H9 (cell line): ENCODE measurements at regions not wholly inside any gene's neighbourhood (a gene's known extent, or its start where the extent isn't known, plus 50 kb on each side); places are given as distances from the start of the nearest gene placed in this dataset.

Experiments used
- DNase-seq: peaks from one replicate; pipeline ENCODE4 v3.0.0-alpha.2; 2017
- H2AFZ ChIP-seq: one replicate; pipeline ENCODE4 v1.6.1; 2013; ENCODE audit warnings: mild to moderate bottlenecking, low read length, control low read depth, moderate library complexity
- H2AK5ac ChIP-seq: 2 replicates; pipeline ENCODE4 v1.6.1; 2013; ENCODE audit warnings: low read length, control low read depth, mixed read lengths; ENCODE audit not compliant: insufficient read length
- H2BK120ac ChIP-seq: one replicate; pipeline ENCODE4 v1.6.1; 2013; ENCODE audit warnings: low read depth, mild to moderate bottlenecking, low read length, control low read depth, inconsistent platforms; ENCODE audit not compliant: poor library complexity, severe bottlenecking
- H2BK12ac ChIP-seq: 2 replicates; pipeline ENCODE4 v1.6.1; 2013; ENCODE audit warnings: low read length, control low read depth, mixed read lengths, low read depth; ENCODE audit not compliant: insufficient read length
- H2BK15ac ChIP-seq: 2 replicates; pipeline ENCODE4 v1.6.1; 2013; ENCODE audit warnings: low read depth, low read length, control low read depth
- H2BK20ac ChIP-seq: one replicate; pipeline ENCODE4 v1.6.1; 2013; ENCODE audit warnings: low read depth, mild to moderate bottlenecking, low read length, control low read depth, inconsistent platforms; ENCODE audit not compliant: poor library complexity, severe bottlenecking
- H2BK5ac ChIP-seq: 2 replicates; pipeline ENCODE4 v1.6.1; 2013; ENCODE audit warnings: low read length, control low read depth, mixed read lengths; ENCODE audit not compliant: insufficient read length
- H3K14ac ChIP-seq: 2 replicates; pipeline ENCODE4 v1.6.1; 2013; ENCODE audit warnings: low read length, control low read depth; ENCODE audit not compliant: insufficient read depth
- H3K18ac ChIP-seq: 2 replicates; pipeline ENCODE4 v1.6.1; 2013; ENCODE audit warnings: low read depth, mild to moderate bottlenecking, mixed read lengths, low read length, control low read depth; ENCODE audit not compliant: insufficient read length
- H3K23ac ChIP-seq: 2 replicates; pipeline ENCODE4 v1.6.1; 2013; ENCODE audit warnings: low read length, control low read depth, mixed read lengths, low read depth; ENCODE audit not compliant: insufficient read length
- H3K23me2 ChIP-seq: 2 replicates; pipeline ENCODE4 v1.6.1; 2013; ENCODE audit warnings: low read depth, mild to moderate bottlenecking, mixed read lengths, low read length, control low read depth; ENCODE audit not compliant: insufficient read length, poor library complexity, severe bottlenecking
- H3K27ac ChIP-seq: 2 replicates; pipeline ENCODE4 v1.5.1; 2013; ENCODE audit warnings: low read length, control low read depth, mixed read lengths, low read depth; ENCODE audit not compliant: insufficient read length
- H3K27me3 ChIP-seq: 2 replicates; pipeline ENCODE4 v1.6.1; 2013; ENCODE audit warnings: low read length, control low read depth, inconsistent platforms; ENCODE audit not compliant: insufficient read depth
- H3K4ac ChIP-seq: 2 replicates; pipeline ENCODE4 v1.6.1; 2013; ENCODE audit warnings: low read depth, mild to moderate bottlenecking, control low read depth, inconsistent platforms, low read length, moderate library complexity
- H3K4me1 ChIP-seq: 2 replicates; pipeline ENCODE4 v1.6.1; 2013; ENCODE audit warnings: low read length, control low read depth, inconsistent platforms; ENCODE audit not compliant: insufficient read depth
- H3K4me2 ChIP-seq: 2 replicates; pipeline ENCODE4 v1.6.1; 2013; ENCODE audit warnings: low read length, control low read depth, mixed read lengths; ENCODE audit not compliant: insufficient read length, insufficient read depth
- H3K56ac ChIP-seq: 2 replicates; pipeline ENCODE4 v1.6.1; 2013; ENCODE audit warnings: low read depth, mild to moderate bottlenecking, mixed read lengths, low read length, control low read depth; ENCODE audit not compliant: insufficient read length
- H3K79me1 ChIP-seq: 2 replicates; pipeline ENCODE4 v1.6.1; 2013; ENCODE audit warnings: low read depth, mild to moderate bottlenecking, moderate library complexity, low read length, control low read depth, inconsistent platforms; ENCODE audit not compliant: insufficient read depth, poor library complexity, severe bottlenecking
- H3K79me2 ChIP-seq: 2 replicates; pipeline ENCODE4 v1.6.1; 2013; ENCODE audit warnings: low read length, control low read depth, inconsistent platforms; ENCODE audit not compliant: insufficient read depth
- H3K9ac ChIP-seq: 2 replicates; pipeline ENCODE4 v1.6.1; 2013; ENCODE audit warnings: low read length, control low read depth, mixed read lengths; ENCODE audit not compliant: insufficient read length; ENCODE audit errors: extremely low read depth
- H3K9me3 ChIP-seq: one replicate; pipeline ENCODE4 v1.6.1; 2013; ENCODE audit warnings: low read depth, low read length, inconsistent platforms; ENCODE audit not compliant: control insufficient read depth
- H3T11ph ChIP-seq: one replicate; pipeline ENCODE4 v1.6.1; 2013; ENCODE audit warnings: mild to moderate bottlenecking, low read length, control low read depth, inconsistent platforms
- H4K20me1 ChIP-seq: one replicate; pipeline ENCODE4 v1.6.1; 2013; ENCODE audit not compliant: control insufficient read depth, insufficient read length, insufficient read depth
- H4K5ac ChIP-seq: 2 replicates; pipeline ENCODE4 v1.6.1; 2013; ENCODE audit warnings: low read depth, mild to moderate bottlenecking, mixed read lengths, low read length, control low read depth; ENCODE audit not compliant: insufficient read length
- H4K8ac ChIP-seq: replicated peaks from 2 replicates; pipeline ENCODE4 v1.6.1; 2013; ENCODE audit warnings: low read length, control low read depth, mixed read lengths, low read depth; ENCODE audit not compliant: insufficient read length
- H4K91ac ChIP-seq: 2 replicates; pipeline ENCODE4 v1.6.1; 2013; ENCODE audit warnings: low read depth, mild to moderate bottlenecking, moderate library complexity, mixed read lengths, low read length, control low read depth; ENCODE audit not compliant: insufficient read length
- H3K27ac Mint-ChIP-seq, 3 experiments: 2 replicates in 2 of 3; 3 replicates in 1 of 3; pipeline ENCODE4 v1.8.0; 2020 to 2021; ENCODE audit warnings: mixed read lengths in 3 of 3, mild to moderate bottlenecking in 1 of 3, moderate library complexity in 1 of 3
- H3K27me3 Mint-ChIP-seq: 2 replicates; pipeline ENCODE4 v1.8.0; 2021; ENCODE audit warnings: low read depth, mild to moderate bottlenecking, moderate library complexity, mixed read lengths
- H3K36me3 Mint-ChIP-seq, 3 experiments: 2 replicates in 2 of 3; 3 replicates in 1 of 3; pipeline ENCODE4 v1.8.0; 2020 to 2021; ENCODE audit warnings: low read depth in 3 of 3, mixed read lengths in 3 of 3; ENCODE audit not compliant: insufficient read depth in 1 of 3
- H3K4me1 Mint-ChIP-seq, 2 experiments: 2 replicates each; pipeline ENCODE4 v1.8.0; 2020; ENCODE audit warnings: mixed read lengths in 2 of 2
- H3K4me3 Mint-ChIP-seq, 2 experiments: 2 replicates in 1 of 2; 3 replicates in 1 of 2; pipeline ENCODE4 v1.8.0; 2020 to 2021; ENCODE audit warnings: mild to moderate bottlenecking in 2 of 2, mixed read lengths in 2 of 2, moderate library complexity in 1 of 2
- H3K9me3 Mint-ChIP-seq, 2 experiments: 2 replicates in 1 of 2; 3 replicates in 1 of 2; pipeline ENCODE4 v1.8.0; 2020; ENCODE audit warnings: mild to moderate bottlenecking in 2 of 2, mixed read lengths in 2 of 2, moderate library complexity in 1 of 2
- WGBS: extraction: QIAGEN DNeasy Blood & Tissue Kit; methylation state at CpG from one replicate; pipeline ENCODE4 v1.1.7; 2013; ENCODE audit warnings: missing lambda C conversion rate, low lambda C conversion rate, mixed read lengths; ENCODE audit not compliant: insufficient read length; ENCODE audit errors: extremely low coverage; 5-methylcytosine and 5-hydroxymethylcytosine counted together
- TF ChIP-seq, protein P1 (sequence below): fragments of 200-600 bp; sonication (generic); conservative IDR thresholded peaks from 3 replicates; pipeline ENCODE4 v1.8.0; 2021; ENCODE audit warnings: antibody characterized with exemption, mild to moderate bottlenecking

DNA sequence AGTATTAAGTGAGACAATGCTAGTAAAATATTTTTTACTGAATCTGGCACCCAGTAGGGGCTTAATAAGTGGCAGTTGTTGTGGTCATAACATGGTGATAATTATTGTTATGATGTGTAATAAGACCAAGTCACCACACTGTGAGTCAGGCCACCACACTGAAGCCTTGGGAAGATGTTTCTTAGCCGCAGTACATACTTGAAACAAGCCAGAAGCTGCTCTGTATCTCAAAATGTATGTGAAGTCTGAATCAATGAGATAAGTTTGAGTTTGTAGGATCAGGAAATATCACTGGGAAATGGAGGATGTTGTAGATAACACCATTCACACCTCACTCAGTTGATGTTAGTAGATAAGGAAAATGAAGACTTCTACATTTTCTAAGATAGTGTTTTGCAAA is 51.3 kb upstream of the PTPN3 start:
- DNase-seq, result no peak
- Mint-ChIP-seq H3K27ac (no peak overlapping the region), H3K9me3 (peaks cover 15 to 20% of the 10 kb centered on the region in 2 experiments), H3K4me1 (no peaks in the 10 kb centered on the region), H3K4me3 (no peak overlapping the region), H3K27me3 (no peaks in the 10 kb centered on the region), H3K36me3 (peaks cover 0 to 11% (median 2%) of the 10 kb centered on the region in 3 experiments; a peak in 3 of 7 replicates)
- TF ChIP-seq, protein P1, sequence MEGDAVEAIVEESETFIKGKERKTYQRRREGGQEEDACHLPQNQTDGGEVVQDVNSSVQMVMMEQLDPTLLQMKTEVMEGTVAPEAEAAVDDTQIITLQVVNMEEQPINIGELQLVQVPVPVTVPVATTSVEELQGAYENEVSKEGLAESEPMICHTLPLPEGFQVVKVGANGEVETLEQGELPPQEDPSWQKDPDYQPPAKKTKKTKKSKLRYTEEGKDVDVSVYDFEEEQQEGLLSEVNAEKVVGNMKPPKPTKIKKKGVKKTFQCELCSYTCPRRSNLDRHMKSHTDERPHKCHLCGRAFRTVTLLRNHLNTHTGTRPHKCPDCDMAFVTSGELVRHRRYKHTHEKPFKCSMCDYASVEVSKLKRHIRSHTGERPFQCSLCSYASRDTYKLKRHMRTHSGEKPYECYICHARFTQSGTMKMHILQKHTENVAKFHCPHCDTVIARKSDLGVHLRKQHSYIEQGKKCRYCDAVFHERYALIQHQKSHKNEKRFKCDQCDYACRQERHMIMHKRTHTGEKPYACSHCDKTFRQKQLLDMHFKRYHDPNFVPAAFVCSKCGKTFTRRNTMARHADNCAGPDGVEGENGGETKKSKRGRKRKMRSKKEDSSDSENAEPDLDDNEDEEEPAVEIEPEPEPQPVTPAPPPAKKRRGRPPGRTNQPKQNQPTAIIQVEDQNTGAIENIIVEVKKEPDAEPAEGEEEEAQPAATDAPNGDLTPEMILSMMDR, result no peak
- Histone ChIP-seq H3K9me3 (no peaks in the 10 kb centered on the region), H3T11ph (no peak overlapping the region), H3K4ac (no peak overlapping the region), H3K23me2 (no peaks in the 10 kb centered on the region), H4K20me1 (no peaks in the 10 kb centered on the region), H3K9ac (no peak overlapping the region), H3K27me3 (no peaks in the 10 kb centered on the region), H2BK15ac (no peak overlapping the region), H2BK5ac (no peak overlapping the region), H4K8ac (no peak overlapping the region), H3K14ac (no peak overlapping the region), H4K91ac (no peak overlapping the region), H3K56ac (no peak overlapping the region), H3K23ac (no peak overlapping the region), H2BK120ac (no peak overlapping the region), H3K27ac (no peak overlapping the region), H2BK12ac (no peak overlapping the region), H3K79me2 (no peaks in the 10 kb centered on the region), H3K4me2 (no peak overlapping the region), H2BK20ac (no peak overlapping the region), H2AK5ac (no peak overlapping the region), H3K4me1 (no peaks in the 10 kb centered on the region), H2AFZ (no peak overlapping the region), H4K5ac (no peak overlapping the region), H3K18ac (no peak overlapping the region), H3K79me1 (no peaks in the 10 kb centered on the region)
- WGBS, result no CpG with 5 or more reads among the region's 1 CpG
